Bronchial epithelial cell (primary cell): ENCODE measurements at regions not wholly inside any gene's neighbourhood (a gene's known extent, or its start where the extent isn't known, plus 50 kb on each side); places are given as distances from the start of the nearest gene placed in this dataset.

Experiments
- DNase-seq: peaks from one replicate; pipeline ENCODE4 v3.0.0-alpha.2; 2010; ENCODE audit warnings: low read depth
- FAIRE-seq: peaks from 2 replicates; lab custom pipeline; 2011; peaks lifted over from hg19 to GRCh38; lab: Jason Lieb, UNC
- H3K27me3 ChIP-seq: 2 replicates; pipeline ENCODE4 v1.5.1; 2011; ENCODE audit warnings: low read length; ENCODE audit not compliant: control insufficient read depth, insufficient read depth
- H3K36me3 ChIP-seq: 2 replicates; pipeline ENCODE4 v1.5.1; 2011; ENCODE audit warnings: low read length; ENCODE audit not compliant: control insufficient read depth, insufficient read depth
- H3K4me3 ChIP-seq: 2 replicates; pipeline ENCODE4 v1.5.1; 2011; ENCODE audit warnings: mild to moderate bottlenecking, low read depth, low read length, control low read depth
- TF ChIP-seq, protein P1 (sequence below): IDR thresholded peaks from 2 replicates; pipeline ENCODE4 v1.5.1; 2011; ENCODE audit warnings: mild to moderate bottlenecking, moderate library complexity, low read length, control low read depth, inconsistent platforms; ENCODE audit not compliant: insufficient read depth, severe bottlenecking

DNA sequence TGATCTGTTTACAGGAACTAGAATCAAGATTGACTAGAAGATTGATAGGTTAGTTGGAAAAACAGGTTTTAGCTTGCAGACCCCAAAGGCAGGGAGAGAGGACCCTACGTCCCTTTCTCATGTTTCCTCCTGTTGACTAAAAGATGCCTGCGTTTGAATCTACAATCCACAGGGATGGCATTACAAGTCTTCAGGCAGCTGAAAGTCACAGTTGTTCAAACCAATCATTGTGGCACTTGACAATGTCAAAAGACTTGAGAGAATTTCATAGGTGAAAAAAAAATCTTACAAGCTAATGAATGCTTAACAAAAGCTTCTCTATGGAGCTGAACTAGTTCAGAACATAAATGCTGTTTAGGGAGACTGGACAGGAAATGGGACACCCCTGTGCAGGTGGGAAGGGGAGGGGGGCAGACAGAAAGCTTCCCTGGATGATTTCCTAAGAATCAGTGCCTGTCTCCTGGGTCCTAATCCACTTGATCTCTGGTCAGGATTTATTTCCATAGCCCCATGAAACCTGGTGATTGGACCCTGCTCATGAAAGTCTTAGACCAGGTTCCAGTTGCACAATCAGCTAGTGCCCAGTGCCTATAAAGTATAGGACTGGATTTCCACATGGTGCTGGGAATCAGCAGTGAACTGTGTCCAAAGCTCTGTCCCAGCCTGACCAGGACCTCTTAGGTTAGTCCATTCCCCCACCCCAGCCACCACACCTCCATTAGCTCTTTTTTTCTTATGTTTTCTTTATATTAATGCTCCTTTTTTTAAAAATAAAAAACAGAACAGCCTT is 91.6 kb upstream of the BCAR3 start:
- FAIRE-seq = no peak
- H3K27me3 ChIP-seq = no peaks in the 10 kb centered on the region
- no peaks in the 10 kb centered on the region for H3K36me3 ChIP-seq
- no peak for DNase-seq
- no peak overlapping the region for H3K4me3 ChIP-seq
- TF ChIP-seq, protein P1, sequence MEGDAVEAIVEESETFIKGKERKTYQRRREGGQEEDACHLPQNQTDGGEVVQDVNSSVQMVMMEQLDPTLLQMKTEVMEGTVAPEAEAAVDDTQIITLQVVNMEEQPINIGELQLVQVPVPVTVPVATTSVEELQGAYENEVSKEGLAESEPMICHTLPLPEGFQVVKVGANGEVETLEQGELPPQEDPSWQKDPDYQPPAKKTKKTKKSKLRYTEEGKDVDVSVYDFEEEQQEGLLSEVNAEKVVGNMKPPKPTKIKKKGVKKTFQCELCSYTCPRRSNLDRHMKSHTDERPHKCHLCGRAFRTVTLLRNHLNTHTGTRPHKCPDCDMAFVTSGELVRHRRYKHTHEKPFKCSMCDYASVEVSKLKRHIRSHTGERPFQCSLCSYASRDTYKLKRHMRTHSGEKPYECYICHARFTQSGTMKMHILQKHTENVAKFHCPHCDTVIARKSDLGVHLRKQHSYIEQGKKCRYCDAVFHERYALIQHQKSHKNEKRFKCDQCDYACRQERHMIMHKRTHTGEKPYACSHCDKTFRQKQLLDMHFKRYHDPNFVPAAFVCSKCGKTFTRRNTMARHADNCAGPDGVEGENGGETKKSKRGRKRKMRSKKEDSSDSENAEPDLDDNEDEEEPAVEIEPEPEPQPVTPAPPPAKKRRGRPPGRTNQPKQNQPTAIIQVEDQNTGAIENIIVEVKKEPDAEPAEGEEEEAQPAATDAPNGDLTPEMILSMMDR = no peak

DNA sequence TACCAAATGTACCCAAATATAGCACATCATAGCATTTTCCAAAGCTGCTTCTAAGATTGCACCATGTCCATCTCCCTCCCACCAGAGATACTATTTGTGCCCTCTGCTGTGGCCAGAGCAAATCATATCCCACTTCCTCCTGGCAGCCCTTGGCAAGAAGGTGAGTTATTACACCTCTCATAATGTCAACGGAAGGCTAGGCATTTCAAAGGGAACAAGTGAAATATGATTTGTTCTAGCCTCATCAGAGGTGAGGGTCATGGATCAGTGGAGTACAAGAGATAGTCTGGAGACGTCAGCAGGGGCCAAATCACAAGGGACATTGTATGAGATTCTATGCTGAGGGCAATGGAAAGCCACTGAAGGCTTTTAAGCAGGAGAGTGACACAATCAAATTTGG is 90.2 kb upstream of the BCAR3 start:
- H3K36me3 ChIP-seq = no peaks in the 10 kb centered on the region
- TF ChIP-seq, protein P1 = no peak
- no peak for DNase-seq
- H3K4me3 ChIP-seq = no peak overlapping the region
- no peaks in the 10 kb centered on the region for H3K27me3 ChIP-seq
- FAIRE-seq = no peak

DNA sequence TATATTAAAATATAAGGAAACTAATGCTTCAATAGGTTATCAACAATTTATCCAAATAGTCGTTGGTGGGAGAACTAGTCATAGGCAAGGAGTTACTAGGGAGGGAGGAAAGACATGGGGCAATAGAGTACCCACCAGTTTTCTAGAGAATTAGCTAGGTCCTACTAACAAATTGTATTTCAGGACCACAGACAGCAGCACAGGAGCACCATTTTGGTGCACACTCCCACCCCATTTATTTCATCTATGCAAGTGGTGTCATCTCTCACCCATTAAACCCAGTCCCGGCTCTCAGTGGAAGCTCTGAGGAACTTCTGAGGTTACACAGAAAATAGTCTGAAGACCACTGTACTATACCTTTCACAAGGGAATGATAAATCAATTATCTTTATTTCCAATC is 89.0 kb upstream of the BCAR3 start:
- DNase-seq (no peak), FAIRE-seq (no peak)
- Histone ChIP-seq H3K27me3 (no peaks in the 10 kb centered on the region), H3K36me3 (no peaks in the 10 kb centered on the region), H3K4me3 (no peak overlapping the region)
- TF ChIP-seq, protein P1 = no peak

DNA sequence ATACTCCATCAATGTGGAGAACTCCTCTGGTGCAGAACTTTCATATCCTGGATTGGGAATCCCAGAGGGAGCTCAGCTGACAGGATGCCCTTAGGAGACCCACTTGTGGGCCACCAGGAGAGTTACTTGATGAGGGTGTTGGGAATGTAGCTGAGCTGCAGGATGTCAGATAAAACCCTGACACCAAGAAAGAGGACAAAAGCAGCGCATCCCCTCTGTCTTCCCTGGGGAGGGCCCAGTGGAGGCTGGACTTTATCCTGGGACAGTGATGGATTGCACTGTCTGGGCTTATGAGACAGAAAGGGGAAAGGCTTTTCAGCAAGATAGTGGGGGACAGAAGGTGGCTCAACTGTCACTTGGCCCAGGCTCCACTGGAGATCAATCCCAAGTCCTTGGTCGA is 88.1 kb upstream of the BCAR3 start:
- DNase-seq (no peak), FAIRE-seq (no peak)
- no peak overlapping the region for H3K4me3 ChIP-seq
- H3K36me3 ChIP-seq = no peaks in the 10 kb centered on the region
- no peaks in the 10 kb centered on the region for H3K27me3 ChIP-seq
- TF ChIP-seq, protein P1 = no peak

DNA sequence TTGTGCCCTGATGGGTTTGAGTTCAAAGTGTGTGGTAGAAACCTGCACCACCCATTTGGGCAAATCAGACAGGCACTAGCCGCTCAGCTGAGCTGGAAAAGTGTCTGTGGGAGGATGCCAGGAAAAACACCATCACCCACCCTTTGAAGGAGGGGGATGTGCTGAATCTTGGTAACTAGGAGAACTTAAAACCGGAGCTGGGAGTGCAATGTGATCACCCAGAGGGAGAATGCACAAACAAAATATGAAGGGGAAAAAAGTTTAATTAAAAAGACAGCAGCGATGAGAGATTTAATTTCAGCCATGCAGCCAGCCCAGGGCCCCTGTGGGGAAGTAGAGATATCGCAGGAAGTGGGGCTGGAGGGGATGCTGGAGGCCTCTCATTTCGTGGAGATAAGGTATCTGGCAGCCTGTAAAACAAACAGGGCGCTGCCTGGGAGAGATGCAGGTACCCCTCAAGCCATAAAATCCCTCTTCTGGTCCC is 86.8 kb upstream of the BCAR3 start:
- Histone ChIP-seq H3K27me3 (no peaks in the 10 kb centered on the region), H3K36me3 (no peaks in the 10 kb centered on the region), H3K4me3 (no peak overlapping the region)
- DNase-seq = no peak
- no peak for FAIRE-seq
- TF ChIP-seq, protein P1 = no peak
